ENCODE measurements at regions not wholly inside any gene's neighbourhood (a gene's known extent, or its start where the extent isn't known, plus 50 kb on each side); places are given as distances from the start of the nearest gene placed in this dataset.

DNA sequence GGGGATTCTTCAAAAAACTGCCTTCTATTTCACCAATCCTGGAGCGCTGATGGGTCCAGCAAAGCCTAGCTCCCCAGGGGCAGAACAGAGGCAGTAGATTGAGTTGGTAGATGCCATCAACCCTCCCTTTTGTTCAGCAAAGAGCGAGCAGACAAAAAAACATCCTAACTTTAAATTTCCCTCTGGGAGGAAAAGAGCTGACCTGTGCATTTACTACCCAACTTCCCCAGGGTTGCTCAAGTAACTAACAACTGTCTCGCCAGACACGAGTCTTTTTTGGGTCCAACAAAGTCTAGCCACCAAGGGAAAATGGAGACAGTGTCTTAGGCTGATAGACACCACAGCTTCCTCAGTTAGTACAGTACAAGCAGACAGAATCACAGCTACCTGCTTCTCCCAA lies 476.3 kb upstream of the GRIA1 start:
- no peaks in the 10 kb centered on the region for H3K36me3 Mint-ChIP-seq (ENCODE audit: insufficient read depth, unreplicated experiment)
- TF ChIP-seq CTCF (IDR thresholded peaks at IDR 0.05; ENCODE audit: unreplicated experiment), result no peak
- no peaks in the 10 kb centered on the region for H3K4me1 Mint-ChIP-seq (ENCODE audit: low read depth, unreplicated experiment)

DNA sequence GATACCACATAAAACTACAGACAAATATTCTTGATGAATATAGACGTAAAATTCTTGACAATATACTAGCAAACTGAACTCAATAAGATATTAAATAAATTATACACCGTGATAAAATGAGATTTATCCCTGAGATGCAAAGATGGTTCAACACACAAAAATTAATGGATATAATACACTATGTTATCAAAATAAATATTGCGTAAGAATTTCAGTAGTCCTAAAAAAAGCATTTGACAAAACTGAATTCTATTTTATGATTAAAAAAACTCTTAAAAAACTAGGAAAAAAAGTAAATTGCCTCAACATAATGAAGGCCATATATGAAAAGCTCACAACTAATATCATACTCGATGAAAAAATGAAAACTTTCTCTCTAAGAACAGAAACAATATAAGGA lies 472.3 kb upstream of the GRIA1 start:
- no peaks in the 10 kb centered on the region for H3K27me3 Mint-ChIP-seq (ENCODE audit: unreplicated experiment)
- intact Hi-C loops (cut with micrococcal nuclease; ENCODE audit: unreplicated experiment), result no loop called here
- H3K4me3 Mint-ChIP-seq (ENCODE audit: low read depth, unreplicated experiment), result no peak overlapping the region
- TF ChIP-seq CTCF (IDR thresholded peaks at IDR 0.05; ENCODE audit: unreplicated experiment), result no peak
- BruUV-seq (replicated peaks), result no TSS peak
- peaks cover 22% of the 10 kb centered on the region for H3K9me3 Mint-ChIP-seq (ENCODE audit: low read depth, unreplicated experiment)
- no peaks in the 10 kb centered on the region for H3K36me3 Mint-ChIP-seq (ENCODE audit: insufficient read depth, unreplicated experiment)
- DNase-seq, result no peak
- H3K4me1 Mint-ChIP-seq (ENCODE audit: low read depth, unreplicated experiment), result no peaks in the 10 kb centered on the region
- no peak overlapping the region for H3K27ac Mint-ChIP-seq (ENCODE audit: unreplicated experiment)
- CTCF ChIA-PET, result no interaction called here

More for the DNA sequence above, 476.3 kb upstream of the GRIA1 start:
- Mint-ChIP-seq H3K9me3 (ENCODE audit: low read depth, unreplicated experiment) (peaks cover 25% of the 10 kb centered on the region), H3K4me3 (ENCODE audit: low read depth, unreplicated experiment) (no peak overlapping the region), H3K27ac (ENCODE audit: unreplicated experiment) (no peak overlapping the region), H3K27me3 (ENCODE audit: unreplicated experiment) (no peaks in the 10 kb centered on the region)
- intact Hi-C loops (cut with micrococcal nuclease; ENCODE audit: unreplicated experiment), result no loop called here
- no TSS peak for BruUV-seq (replicated peaks)
- DNase-seq, result no peak
- CTCF ChIA-PET, result no interaction called here

GRCh38 chr5:153030755-153031725 lies 459.4 kb upstream of the GRIA1 start:
- CTCF ChIA-PET, result no interaction called here
- no peak for TF ChIP-seq CTCF (IDR thresholded peaks at IDR 0.05; ENCODE audit: unreplicated experiment)
- Mint-ChIP-seq H3K4me3 (ENCODE audit: low read depth, unreplicated experiment) (no peak overlapping the region), H3K9me3 (ENCODE audit: low read depth, unreplicated experiment) (no peaks in the 10 kb centered on the region), H3K27ac (ENCODE audit: unreplicated experiment) (no peak overlapping the region), H3K4me1 (ENCODE audit: low read depth, unreplicated experiment) (no peaks in the 10 kb centered on the region), H3K27me3 (ENCODE audit: unreplicated experiment) (no peaks in the 10 kb centered on the region), H3K36me3 (ENCODE audit: insufficient read depth, unreplicated experiment) (no peaks in the 10 kb centered on the region)
- intact Hi-C loops (cut with micrococcal nuclease; ENCODE audit: unreplicated experiment), result no loop called here
- no TSS peak for BruUV-seq (replicated peaks)
- no peak for DNase-seq

- Mint-ChIP-seq H3K27me3 (ENCODE audit: unreplicated experiment) (no peaks in the 10 kb centered on the region), H3K27ac (ENCODE audit: unreplicated experiment) (no peak overlapping the region), H3K36me3 (ENCODE audit: insufficient read depth, unreplicated experiment) (no peaks in the 10 kb centered on the region), H3K4me3 (ENCODE audit: low read depth, unreplicated experiment) (no peak overlapping the region), H3K4me1 (ENCODE audit: low read depth, unreplicated experiment) (no peaks in the 10 kb centered on the region), H3K9me3 (ENCODE audit: low read depth, unreplicated experiment) (peaks cover 14% of the 10 kb centered on the region)
- no peak for DNase-seq
- TF ChIP-seq CTCF (IDR thresholded peaks at IDR 0.05; ENCODE audit: unreplicated experiment), result no peak
- intact Hi-C loops (cut with micrococcal nuclease; ENCODE audit: unreplicated experiment), result no loop called here
- BruUV-seq (replicated peaks), result no TSS peak
- CTCF ChIA-PET, result interaction anchor here (0.6 kb wide), 1 partner anchor 1499 kb away, joined by 4 read pairs; no protein-coding TSS in a partner anchor
These were observed 451.0 kb upstream of the GRIA1 start for GRCh38 chr5:153039501-153039900.

Measured in Calu3 (cell line).